ENCODE measurements at regions not wholly inside any gene's neighbourhood (a gene's known extent, or its start where the extent isn't known, plus 50 kb on each side); places are given as distances from the start of the nearest gene placed in this dataset.

DNA sequence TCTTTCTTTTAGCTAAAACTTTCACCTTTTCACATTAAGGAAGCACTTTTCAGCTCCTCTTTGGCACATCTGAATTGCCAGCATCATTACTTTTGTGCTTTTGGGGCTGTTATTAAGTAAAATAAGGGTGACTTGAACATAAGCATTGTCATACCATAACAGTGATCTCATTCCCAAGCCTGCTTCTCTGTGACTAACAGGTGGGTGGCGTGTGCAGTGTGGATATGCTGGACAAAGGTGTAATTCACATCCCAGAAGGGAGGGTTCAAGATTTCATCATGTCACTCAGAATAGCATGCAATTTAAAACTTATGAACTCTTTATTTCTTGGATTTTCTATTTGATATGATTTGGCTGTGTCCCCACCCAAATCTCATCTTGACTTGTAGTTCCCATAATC, 517.4 kb upstream of the MKI67 start:
- Histone ChIP-seq H3K27me3 (ENCODE audit: insufficient read depth, low read length) (no peaks in the 10 kb centered on the region), H3K36me3 (ENCODE audit: insufficient read depth, low read length) (no peaks in the 10 kb centered on the region), H3K27ac (ENCODE audit: low read depth, low read length) (no peak overlapping the region), H3K4me1 (ENCODE audit: insufficient read depth, low read length) (no peaks in the 10 kb centered on the region), H3K9me3 (ENCODE audit: control insufficient read depth in 1 of 2, low read length in 2 of 2) (no peaks in the 10 kb centered on the region), H3K4me3 (ENCODE audit: low read length in 2 of 2) (no peak overlapping the region)
- no peaks in the 10 kb centered on the region for H3K4me1 Mint-ChIP-seq
- H3K4me3 Mint-ChIP-seq = no peak overlapping the region
- ChIA-PET POLR2A (ENCODE audit: partially characterized antibody) (no interaction called here), CTCF (ENCODE audit: partially characterized antibody) (no interaction called here)
- peaks cover 0 to 4% of the 10 kb centered on the region in 2 donors for H3K27me3 Mint-ChIP-seq
- no peak overlapping the region for H3K27ac Mint-ChIP-seq
- intact Hi-C loops (cut with micrococcal nuclease) = no loop called here
- no peaks in the 10 kb centered on the region for H3K36me3 Mint-ChIP-seq
- H3K9me3 Mint-ChIP-seq = peaks cover 0 to 5% (median 0%) of the 10 kb centered on the region in 8 donors
- DNase-seq = no peak

DNA sequence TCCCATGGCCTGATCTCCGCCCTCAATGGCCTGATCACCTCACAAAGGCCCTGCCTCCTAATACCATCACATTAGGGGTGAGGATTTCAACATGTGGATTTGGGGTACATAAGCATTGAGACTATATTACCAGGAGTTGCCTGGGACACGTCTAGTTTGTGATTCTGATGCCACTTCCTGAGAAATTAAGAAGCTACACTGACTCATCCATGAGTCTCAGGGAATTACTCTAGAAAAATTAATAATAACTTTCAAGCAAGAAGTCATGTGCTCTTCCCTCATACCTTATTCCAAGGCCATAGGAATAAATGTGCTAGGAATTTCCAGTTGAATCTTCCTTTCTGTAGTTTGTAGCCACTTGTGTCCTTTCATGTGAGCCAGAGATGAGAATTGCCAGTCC, 519.3 kb upstream of the MKI67 start:
- no peaks in the 10 kb centered on the region for H3K4me1 Mint-ChIP-seq
- Histone ChIP-seq H3K4me3 (ENCODE audit: low read length in 2 of 2) (no peak overlapping the region), H3K36me3 (ENCODE audit: insufficient read depth, low read length) (no peaks in the 10 kb centered on the region), H3K27ac (ENCODE audit: low read depth, low read length) (no peak overlapping the region), H3K27me3 (ENCODE audit: insufficient read depth, low read length) (no peaks in the 10 kb centered on the region), H3K9me3 (ENCODE audit: control insufficient read depth in 1 of 2, low read length in 2 of 2) (no peaks in the 10 kb centered on the region), H3K4me1 (ENCODE audit: insufficient read depth, low read length) (no peaks in the 10 kb centered on the region)
- intact Hi-C loops (cut with micrococcal nuclease) = no loop called here
- no peaks in the 10 kb centered on the region for H3K36me3 Mint-ChIP-seq
- ChIA-PET POLR2A (ENCODE audit: partially characterized antibody) (no interaction called here), CTCF (ENCODE audit: partially characterized antibody) (no interaction called here)
- no peak for DNase-seq
- peaks cover 0 to 5% (median 0%) of the 10 kb centered on the region in 8 donors for H3K9me3 Mint-ChIP-seq
- no peak overlapping the region for H3K27ac Mint-ChIP-seq
- H3K27me3 Mint-ChIP-seq = peaks cover 0 to 4% of the 10 kb centered on the region in 2 donors
- no peak overlapping the region for H3K4me3 Mint-ChIP-seq

DNA sequence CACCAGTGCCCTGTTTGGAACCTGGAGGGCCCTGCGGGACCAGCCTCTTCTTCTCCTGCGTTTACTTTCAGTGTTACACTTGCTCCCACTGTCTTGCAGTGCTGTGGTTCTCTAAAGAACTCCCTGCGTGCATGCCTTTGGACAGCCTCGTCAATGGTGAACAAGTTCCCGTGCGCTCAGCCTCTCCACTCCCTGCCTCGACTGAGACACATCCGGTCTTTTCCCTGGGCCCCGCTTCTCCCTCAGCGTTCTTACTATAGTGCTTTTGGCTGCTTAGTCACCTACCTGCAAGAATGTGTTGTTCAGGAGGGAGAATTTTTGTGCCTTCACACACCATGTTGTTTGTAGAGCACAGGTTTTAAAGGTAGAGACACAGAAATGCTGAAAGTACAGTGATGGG, 520.7 kb upstream of the MKI67 start:
- intact Hi-C loops (cut with micrococcal nuclease) = no loop called here
- Mint-ChIP-seq H3K9me3 (peaks cover 0 to 5% (median 0%) of the 10 kb centered on the region in 8 donors), H3K4me1 (no peaks in the 10 kb centered on the region)

DNA sequence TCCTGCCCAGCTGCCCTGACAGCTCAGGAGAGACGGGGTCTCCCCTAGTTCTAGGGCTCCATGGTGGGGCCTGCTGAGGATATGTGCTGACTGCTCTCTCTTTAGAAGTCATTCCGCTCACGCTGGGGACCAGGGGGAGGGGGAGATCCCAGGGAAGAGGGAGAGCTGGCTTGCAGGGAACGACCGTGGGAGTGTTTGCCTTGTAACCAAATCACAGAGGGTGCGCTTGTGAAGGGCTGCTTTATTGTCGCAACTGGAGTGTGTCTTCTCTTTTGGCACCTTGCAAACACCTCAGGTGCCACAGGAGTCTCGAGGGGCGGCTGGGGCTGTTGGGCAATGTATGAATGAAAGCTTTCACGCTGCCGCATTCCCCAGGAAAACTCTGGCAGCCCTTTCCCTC, 531.3 kb upstream of the MKI67 start:
- ChIA-PET POLR2A (ENCODE audit: partially characterized antibody) (no interaction called here), CTCF (ENCODE audit: partially characterized antibody) (no interaction called here)
- no peaks in the 10 kb centered on the region for H3K27me3 ChIP-seq (ENCODE audit: insufficient read depth, low read length)
- intact Hi-C loops (cut with micrococcal nuclease) = no loop called here
- H3K27ac ChIP-seq (ENCODE audit: low read depth, low read length) = no peak overlapping the region
- no peaks in the 10 kb centered on the region for H3K9me3 ChIP-seq (ENCODE audit: control insufficient read depth in 1 of 2, low read length in 2 of 2)
- H3K36me3 ChIP-seq (ENCODE audit: insufficient read depth, low read length) = no peaks in the 10 kb centered on the region
- Mint-ChIP-seq H3K4me1 (peaks cover 0 to 4% (median 0%) of the 10 kb centered on the region in 4 donors), H3K9me3 (peaks cover 0 to 3% (median 0%) of the 10 kb centered on the region in 8 donors), H3K27me3 (no peaks in the 10 kb centered on the region), H3K4me3 (no peak overlapping the region), H3K27ac (no peak overlapping the region), H3K36me3 (no peaks in the 10 kb centered on the region)
- no peaks in the 10 kb centered on the region for H3K4me1 ChIP-seq (ENCODE audit: insufficient read depth, low read length)
- no peak overlapping the region for H3K4me3 ChIP-seq (ENCODE audit: low read length in 2 of 2)
- no peak for DNase-seq

More for the DNA sequence above, 520.7 kb upstream of the MKI67 start:
- no peaks in the 10 kb centered on the region for H3K36me3 Mint-ChIP-seq
- H3K27me3 ChIP-seq (ENCODE audit: insufficient read depth, low read length) = no peaks in the 10 kb centered on the region
- POLR2A ChIA-PET (ENCODE audit: partially characterized antibody) = no interaction called here
- no peak overlapping the region for H3K27ac Mint-ChIP-seq
- no peak overlapping the region for H3K4me3 ChIP-seq (ENCODE audit: low read length in 2 of 2)
- H3K36me3 ChIP-seq (ENCODE audit: insufficient read depth, low read length) = no peaks in the 10 kb centered on the region
- no peaks in the 10 kb centered on the region for H3K9me3 ChIP-seq (ENCODE audit: control insufficient read depth in 1 of 2, low read length in 2 of 2)
- H3K4me1 ChIP-seq (ENCODE audit: insufficient read depth, low read length) = no peaks in the 10 kb centered on the region
- no peak overlapping the region for H3K27ac ChIP-seq (ENCODE audit: low read depth, low read length)
- no peak overlapping the region for H3K4me3 Mint-ChIP-seq
- DNase-seq = no peak
- peaks cover 0 to 4% of the 10 kb centered on the region in 2 donors for H3K27me3 Mint-ChIP-seq
- CTCF ChIA-PET (ENCODE audit: partially characterized antibody) = no interaction called here

DNA sequence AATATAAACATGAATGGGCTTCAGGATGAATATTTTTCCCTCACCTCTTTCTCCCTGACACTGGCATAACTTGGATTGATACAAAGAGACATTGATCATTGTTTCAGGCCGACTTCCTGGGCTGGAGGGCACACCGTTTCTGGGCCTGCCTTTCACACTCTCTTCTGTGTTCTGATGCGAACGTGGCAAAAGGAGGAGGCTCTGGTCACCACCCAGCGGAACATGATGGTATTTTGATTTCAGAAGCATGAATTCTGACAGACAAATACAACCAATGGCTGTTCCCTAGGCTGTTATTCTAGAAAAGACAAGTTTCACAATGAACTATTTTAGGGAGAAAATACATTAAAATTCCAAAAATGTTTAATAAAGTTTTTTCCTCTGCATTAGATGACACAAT, 534.5 kb upstream of the MKI67 start:
- H3K9me3 Mint-ChIP-seq = peaks cover 0 to 10% (median 3%) of the 10 kb centered on the region in 8 donors
- Histone ChIP-seq H3K4me1 (ENCODE audit: insufficient read depth, low read length) (no peaks in the 10 kb centered on the region), H3K9me3 (ENCODE audit: control insufficient read depth in 1 of 2, low read length in 2 of 2) (no peaks in the 10 kb centered on the region), H3K27ac (ENCODE audit: low read depth, low read length) (no peak overlapping the region), H3K27me3 (ENCODE audit: insufficient read depth, low read length) (no peaks in the 10 kb centered on the region), H3K36me3 (ENCODE audit: insufficient read depth, low read length) (no peaks in the 10 kb centered on the region), H3K4me3 (ENCODE audit: low read length in 2 of 2) (no peak overlapping the region)
- peaks cover 0 to 4% (median 0%) of the 10 kb centered on the region in 4 donors for H3K4me1 Mint-ChIP-seq
- no peak overlapping the region for H3K4me3 Mint-ChIP-seq
- ChIA-PET CTCF (ENCODE audit: partially characterized antibody) (no interaction called here), POLR2A (ENCODE audit: partially characterized antibody) (no interaction called here)
- no peak for DNase-seq
- H3K27me3 Mint-ChIP-seq = peaks cover 0 to 2% of the 10 kb centered on the region in 2 donors
- intact Hi-C loops (cut with micrococcal nuclease) = no loop called here
- H3K36me3 Mint-ChIP-seq = no peaks in the 10 kb centered on the region
- H3K27ac Mint-ChIP-seq = no peak overlapping the region

DNA sequence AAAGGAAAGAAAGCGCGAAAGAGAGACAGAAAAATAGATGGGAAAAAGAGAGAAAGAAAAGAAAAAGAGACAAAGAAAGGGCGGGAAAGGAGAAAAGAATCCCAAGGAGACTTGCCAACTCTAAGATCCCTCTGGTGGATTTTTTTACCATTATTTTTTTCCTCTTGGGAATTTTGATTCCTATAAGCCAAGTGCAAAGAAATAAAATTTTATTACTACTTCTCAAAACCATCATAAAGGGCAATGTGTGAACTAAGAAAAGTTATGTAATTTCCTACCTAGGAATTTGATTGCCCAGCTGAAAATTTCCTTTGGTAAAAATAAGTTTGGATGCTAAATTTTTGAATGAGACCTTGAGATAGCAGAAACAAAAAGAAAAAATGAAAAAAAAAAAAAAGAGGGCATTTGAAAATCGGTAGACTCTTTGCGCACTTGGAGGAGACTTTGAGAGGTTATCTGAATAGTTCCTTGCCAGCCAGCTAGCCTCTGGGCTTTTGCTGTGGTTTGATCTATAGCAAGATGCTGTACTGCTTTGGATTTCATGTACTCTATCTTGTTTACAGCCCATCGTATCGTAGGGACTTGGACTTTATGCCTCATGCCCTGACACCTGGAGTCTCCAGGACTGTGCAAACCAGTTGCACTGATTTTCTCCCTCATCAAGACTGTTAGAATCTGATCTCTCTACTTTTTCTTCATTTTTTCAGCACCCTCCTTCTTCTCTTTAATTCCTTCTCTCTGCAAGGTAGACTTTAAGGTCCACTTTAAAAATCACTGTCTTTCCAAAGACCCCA, 535.4 kb upstream of the MKI67 start:
- H3K9me3 Mint-ChIP-seq = peaks cover 0 to 10% (median 3%) of the 10 kb centered on the region in 8 donors
- no peak overlapping the region for H3K4me3 Mint-ChIP-seq
- no peak for DNase-seq
- ChIA-PET POLR2A (ENCODE audit: partially characterized antibody) (no interaction called here), CTCF (ENCODE audit: partially characterized antibody) (no interaction called here)
- Histone ChIP-seq H3K27me3 (ENCODE audit: insufficient read depth, low read length) (no peaks in the 10 kb centered on the region), H3K4me1 (ENCODE audit: insufficient read depth, low read length) (no peaks in the 10 kb centered on the region), H3K9me3 (ENCODE audit: control insufficient read depth in 1 of 2, low read length in 2 of 2) (no peaks in the 10 kb centered on the region), H3K36me3 (ENCODE audit: insufficient read depth, low read length) (no peaks in the 10 kb centered on the region), H3K27ac (ENCODE audit: low read depth, low read length) (no peak overlapping the region), H3K4me3 (ENCODE audit: low read length in 2 of 2) (no peak overlapping the region)
- H3K4me1 Mint-ChIP-seq = peaks cover 0 to 4% (median 0%) of the 10 kb centered on the region in 4 donors
- intact Hi-C loops (cut with micrococcal nuclease) = no loop called here
- H3K27ac Mint-ChIP-seq = no peak overlapping the region
- peaks cover 0 to 2% of the 10 kb centered on the region in 2 donors for H3K27me3 Mint-ChIP-seq
- no peaks in the 10 kb centered on the region for H3K36me3 Mint-ChIP-seq

DNA sequence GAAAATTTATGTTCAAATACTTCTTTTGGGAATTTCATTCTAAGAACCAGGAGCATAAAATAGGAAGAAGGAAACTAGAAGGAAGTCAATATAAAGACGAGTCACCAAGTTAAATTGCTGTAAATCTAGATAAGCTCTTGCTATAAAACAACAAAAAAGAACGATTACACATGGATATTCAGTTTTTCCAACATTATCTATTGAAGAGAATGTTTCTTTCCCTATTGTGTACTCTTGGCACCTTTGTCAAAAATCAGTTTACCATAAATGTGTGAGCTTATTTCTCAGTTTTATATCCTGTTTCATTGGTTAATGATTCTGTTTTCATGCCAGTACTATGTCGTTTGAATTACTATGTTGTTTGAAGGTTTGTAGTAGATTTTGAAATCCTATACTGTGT, 536.3 kb upstream of the MKI67 start:
- no peak overlapping the region for H3K4me3 Mint-ChIP-seq
- ChIA-PET POLR2A (ENCODE audit: partially characterized antibody) (no interaction called here), CTCF (ENCODE audit: partially characterized antibody) (no interaction called here)
- Histone ChIP-seq H3K9me3 (ENCODE audit: control insufficient read depth in 1 of 2, low read length in 2 of 2) (no peaks in the 10 kb centered on the region), H3K27ac (ENCODE audit: low read depth, low read length) (no peak overlapping the region), H3K4me1 (ENCODE audit: insufficient read depth, low read length) (no peaks in the 10 kb centered on the region), H3K4me3 (ENCODE audit: low read length in 2 of 2) (no peak overlapping the region), H3K36me3 (ENCODE audit: insufficient read depth, low read length) (no peaks in the 10 kb centered on the region), H3K27me3 (ENCODE audit: insufficient read depth, low read length) (no peaks in the 10 kb centered on the region)
- no peaks in the 10 kb centered on the region for H3K36me3 Mint-ChIP-seq
- intact Hi-C loops (cut with micrococcal nuclease) = no loop called here
- H3K27ac Mint-ChIP-seq = no peak overlapping the region
- DNase-seq = no peak
- peaks cover 0 to 10% (median 3%) of the 10 kb centered on the region in 8 donors for H3K9me3 Mint-ChIP-seq
- H3K27me3 Mint-ChIP-seq = peaks cover 0 to 2% of the 10 kb centered on the region in 2 donors
- peaks cover 0 to 4% (median 0%) of the 10 kb centered on the region in 4 donors for H3K4me1 Mint-ChIP-seq

All from CD4-positive, alpha-beta memory T cell (primary cell).